Right lung (tissue), 2 donors: ENCODE measurements at regions not wholly inside any gene's neighbourhood (a gene's known extent, or its start where the extent isn't known, plus 50 kb on each side); places are given as distances from the start of the nearest gene placed in this dataset.
A peak's percentile ranks its signal among the peaks of the same experiment; 100 is the strongest.

Experiments used
- DNase-seq, 2 donors: peaks; one replicate each; pipeline ENCODE4 v3.0.0-alpha.2; 2013

GRCh38 chr6:105588123-105588710 is 185.3 kb upstream of the PREP start:
- no peak for DNase-seq

DNA sequence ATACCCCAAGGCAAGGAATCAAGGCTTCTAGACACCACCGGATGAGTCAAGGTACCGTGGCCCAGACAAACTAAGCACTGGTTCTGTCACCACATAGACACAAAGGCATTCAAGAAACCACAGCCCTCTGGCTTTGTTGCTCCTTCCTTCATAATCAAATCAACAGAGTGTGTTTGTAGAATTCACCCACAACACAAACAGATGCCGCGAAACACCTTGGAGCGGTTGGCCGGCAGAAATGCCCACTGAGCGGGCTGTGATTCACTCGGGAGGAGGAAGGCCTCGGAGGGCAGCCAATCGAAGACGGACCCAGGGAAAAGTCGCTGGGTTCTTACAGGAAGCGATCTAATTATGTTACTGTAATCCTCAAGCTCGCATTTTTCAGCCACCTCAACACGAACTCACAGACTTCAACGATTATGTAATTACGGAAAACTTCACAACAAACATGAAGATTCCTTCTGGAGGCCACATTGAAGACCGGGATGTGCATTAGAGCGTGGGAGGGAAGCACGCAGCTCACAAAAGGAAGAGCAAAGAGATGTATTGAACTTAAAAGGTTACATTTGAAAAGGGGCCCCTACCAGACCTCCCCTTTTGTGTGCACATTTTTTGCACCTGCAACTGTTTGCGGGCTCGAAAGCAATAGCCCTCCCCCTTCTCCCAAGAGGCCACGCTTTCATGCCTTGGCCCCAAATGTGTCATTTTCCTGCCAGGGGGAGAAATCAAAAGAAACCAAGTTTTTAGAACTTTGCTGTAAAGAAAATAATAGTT is 184.7 kb upstream of the PREP start:
- no peak for DNase-seq

GRCh38 chr6:105578179-105578707 is 175.4 kb upstream of the PREP start:
- DNase-seq: no peak

DNA sequence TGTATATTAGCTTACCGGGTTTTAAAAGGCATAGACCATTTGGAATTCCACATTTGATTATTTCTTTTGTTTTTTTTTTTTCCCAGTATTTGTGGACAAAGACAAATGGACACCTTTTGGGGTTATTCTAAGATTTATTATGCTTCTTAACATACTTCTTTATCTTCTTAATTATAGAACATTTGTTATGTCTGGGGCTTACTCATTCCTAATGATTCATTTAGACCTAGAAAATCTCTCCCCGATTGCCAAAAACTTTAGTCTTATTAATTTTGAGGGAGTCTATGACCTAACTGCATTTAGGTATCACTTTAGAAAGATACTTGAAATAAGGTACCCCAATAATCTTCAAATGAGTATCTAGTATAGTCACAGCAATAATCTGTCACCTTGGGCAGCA is 170.7 kb upstream of the PREP start:
- no peak for DNase-seq

- DNase-seq: no peak
Measured at GRCh38 chr6:105573138-105573537, 170.3 kb upstream of the PREP start.

GRCh38 chr6:105570416-105570815 is 167.5 kb upstream of the PREP start:
- DNase-seq: no peak

DNA sequence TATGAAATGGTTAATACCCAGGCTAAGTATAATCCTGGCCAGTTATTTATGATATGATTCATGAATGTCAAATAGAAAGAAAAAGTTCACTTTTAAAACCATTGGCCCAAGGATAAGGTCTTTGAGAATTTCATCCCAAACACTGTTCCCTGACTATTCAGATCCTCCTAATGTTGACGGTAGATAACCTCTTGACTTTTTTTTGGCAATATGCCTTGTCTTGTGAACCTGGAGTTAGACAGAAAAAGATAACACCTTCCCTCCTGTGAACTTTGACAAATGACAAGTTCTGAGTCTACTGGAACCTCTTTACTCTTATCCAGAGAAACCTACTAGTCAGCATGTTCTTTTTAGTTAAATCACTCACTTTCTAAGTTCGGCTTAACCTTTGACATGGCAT is 166.8 kb upstream of the PREP start:
- no peak for DNase-seq

- DNase-seq: no peak
Measured at GRCh38 chr6:105568751-105569150, 165.9 kb upstream of the PREP start.

DNA sequence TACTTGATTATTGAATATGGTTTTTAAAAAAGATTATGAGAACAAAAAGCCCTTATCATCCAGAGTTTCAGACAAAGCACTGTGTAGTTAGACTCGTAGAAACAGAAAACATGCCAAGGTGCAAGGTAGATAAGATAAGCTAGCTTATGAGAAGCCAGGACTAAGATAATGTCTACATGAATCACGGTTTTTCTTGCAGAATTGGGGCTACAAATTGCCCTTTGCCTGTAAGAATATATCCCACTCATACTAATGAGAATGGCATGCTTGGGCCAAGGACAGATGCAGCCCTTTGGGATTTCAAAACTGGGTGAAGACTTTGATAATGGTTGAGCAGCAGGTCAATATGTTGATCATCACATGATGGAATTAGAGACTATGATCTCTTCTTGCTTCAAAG is 165.3 kb upstream of the PREP start:
- DNase-seq: no peak

- no peak for DNase-seq
Measured at GRCh38 chr6:105567140-105567539, 164.3 kb upstream of the PREP start.

DNA sequence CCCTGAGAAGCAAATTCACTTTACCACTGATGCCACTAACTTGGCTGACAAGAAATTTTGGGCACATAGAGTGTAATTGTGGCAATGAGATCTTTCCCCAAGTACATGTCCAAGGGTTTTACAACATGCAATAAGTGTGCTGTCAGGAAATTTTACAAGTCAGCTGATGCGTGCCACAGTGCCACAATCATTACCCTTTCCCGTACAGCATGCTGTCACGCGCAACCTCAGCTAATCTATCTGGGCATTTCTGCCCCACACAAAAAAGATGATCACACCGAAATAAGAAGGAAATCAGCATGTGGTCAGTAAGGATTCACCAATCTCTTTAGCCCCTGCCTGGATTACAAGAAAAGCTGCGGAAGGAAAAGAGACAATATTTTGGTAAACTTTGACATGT is 163.6 kb upstream of the PREP start:
- no peak for DNase-seq

DNA sequence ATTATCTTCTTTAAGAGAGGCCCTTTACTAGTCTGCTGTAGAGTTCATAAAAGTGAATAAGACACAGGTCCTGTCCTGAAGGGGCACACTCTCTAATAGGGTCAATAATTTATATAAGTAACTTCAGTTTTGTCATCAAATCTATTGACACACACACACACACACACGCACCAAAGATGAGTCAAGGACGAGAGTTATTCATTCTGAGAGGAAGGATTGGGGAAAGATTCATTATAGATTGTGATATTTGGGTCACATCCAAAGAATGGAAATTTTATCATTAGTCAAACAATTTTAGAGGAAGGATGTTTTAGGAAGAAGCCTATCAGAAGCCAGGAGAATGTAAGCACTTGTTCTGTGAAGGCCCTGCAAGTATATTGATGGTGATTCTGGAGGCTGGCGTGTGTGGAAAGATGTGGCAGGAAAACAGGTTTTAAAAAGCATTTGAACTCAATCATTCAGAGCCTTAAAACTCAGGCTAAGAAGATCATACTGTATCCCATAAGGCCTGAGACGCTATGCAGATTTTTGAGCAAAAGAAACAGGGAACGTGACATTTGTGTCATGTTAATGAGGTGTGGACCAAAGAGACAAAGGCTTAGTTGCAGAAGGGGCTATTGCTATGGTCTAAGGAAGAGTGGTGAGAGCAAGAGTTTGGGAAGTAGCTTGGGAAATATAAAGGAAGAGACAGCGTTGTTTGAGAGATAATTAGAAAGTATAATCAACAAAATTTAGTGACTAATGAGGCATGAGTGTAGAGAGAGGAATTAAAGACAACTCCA is 161.4 kb upstream of the PREP start:
- peak in 1 of 2 donors; percentile 1 for DNase-seq

DNA sequence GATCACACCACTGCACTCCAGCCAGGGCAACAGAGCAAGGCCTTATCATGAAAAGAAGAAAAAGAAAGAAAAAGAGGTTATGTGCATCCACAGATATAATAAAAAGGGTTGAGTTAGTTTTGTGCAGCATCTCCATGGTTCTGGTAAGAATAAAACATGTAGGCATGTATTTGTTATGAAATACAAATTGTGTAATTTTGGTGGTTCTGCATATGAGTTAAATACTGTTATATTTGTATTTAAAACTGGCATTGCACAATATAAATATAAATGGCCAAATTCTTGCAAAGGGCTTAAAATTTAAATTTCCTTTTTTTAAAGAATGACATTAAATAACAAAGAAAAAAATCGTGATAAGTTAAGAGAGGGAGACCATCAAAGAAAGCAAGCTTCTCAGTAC is 159.1 kb upstream of the PREP start:
- no peak for DNase-seq

DNA sequence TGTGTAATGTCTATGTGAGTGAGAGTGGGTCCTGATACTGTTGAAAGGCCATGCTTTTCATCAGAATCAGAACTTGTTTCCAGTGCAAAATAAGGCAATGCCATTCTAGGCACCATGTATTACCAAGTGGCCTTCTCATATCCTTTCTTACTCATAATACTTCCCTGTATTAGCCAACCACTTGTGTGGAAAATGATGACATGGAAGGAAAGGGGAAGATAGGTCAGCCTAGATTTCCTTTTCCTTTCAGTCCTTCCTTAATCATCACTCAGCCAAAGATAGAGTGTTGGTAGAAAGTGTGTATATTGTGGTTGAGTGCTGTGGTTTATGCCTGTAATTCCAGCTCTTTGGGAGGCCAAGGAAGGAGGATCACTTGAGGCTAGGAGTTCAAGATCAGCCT is 158.6 kb upstream of the PREP start:
- no peak for DNase-seq

- no peak for DNase-seq
Measured at GRCh38 chr6:105560611-105561066, 157.8 kb upstream of the PREP start.

GRCh38 chr6:105557291-105557690 is 154.4 kb upstream of the PREP start:
- no peak for DNase-seq

GRCh38 chr6:105553171-105553570 is 150.3 kb upstream of the PREP start:
- no peak for DNase-seq

GRCh38 chr6:105550955-105551620 is 148.2 kb upstream of the PREP start:
- no peak for DNase-seq

- DNase-seq: no peak
Measured at GRCh38 chr6:105546754-105547153, 143.9 kb upstream of the PREP start.

GRCh38 chr6:105545947-105546731 is 143.3 kb upstream of the PREP start:
- DNase-seq: no peak

GRCh38 chr6:105545228-105545920 is 142.5 kb upstream of the PREP start:
- DNase-seq: no peak
